ENCODE measurements at regions not wholly inside any gene's neighbourhood (a gene's known extent, or its start where the extent isn't known, plus 50 kb on each side); places are given as distances from the start of the nearest gene placed in this dataset.

- H3K27me3 ChIP-seq (ENCODE audit: insufficient read depth, low read length): no peaks in the 10 kb centered on the region
- BruUV-seq (replicated peaks): no TSS peak
- H3K79me2 ChIP-seq (ENCODE audit: insufficient read depth, low read length): no peaks in the 10 kb centered on the region
- TF ChIP-seq RAD21 (IDR thresholded peaks at IDR 0.05; ENCODE audit: low read depth) (peak; percentile 29; the same call in 1 of the 2 replicates), YY1 (IDR thresholded peaks at IDR 0.05; ENCODE audit: extremely low read depth, insufficient replicate concordance, low read depth, low read length) (no peak)
- DNase-seq (ENCODE audit: low read depth, low spot score) (no peak), ATAC-seq (no peak)
- no peaks in the 10 kb centered on the region; a peak in 1 of 4 replicates for H3K9me3 ChIP-seq (ENCODE audit: control insufficient read depth in 1 of 2, insufficient read depth in 1 of 2, low read depth in 1 of 2, low read length in 2 of 2)
- ChIA-PET RAD21 (ENCODE audit: low non-redundant PET in 1 of 2, low total read pairs in 2 of 2, uncharacterized antibody in 2 of 2, unreplicated experiment in 2 of 2) (no interaction called here), CTCF (interaction anchor here (0.6 kb wide), 1 partner anchor 877 kb away, joined by 3 read pairs; no protein-coding TSS in a partner anchor), POLR2A (no interaction called here)
- H3K4me3 ChIP-seq (replicated peaks in 1 of 2; ENCODE audit: low read depth in 1 of 2, low read length in 2 of 2): no peak overlapping the region
- H3K9ac ChIP-seq (ENCODE audit: low read length): no peak overlapping the region
- H3K4me2 ChIP-seq (ENCODE audit: low read length): no peak overlapping the region
- no peaks in the 10 kb centered on the region for H3K9me2 ChIP-seq (ENCODE audit: insufficient read depth)
- peaks cover 0 to 12% of the 10 kb centered on the region in 2 experiments; a peak in 2 of 4 replicates for H3K4me1 ChIP-seq (ENCODE audit: control insufficient read depth in 1 of 2, insufficient read depth in 2 of 2, low read length in 2 of 2)
- no peaks in the 10 kb centered on the region for H3K36me3 ChIP-seq (ENCODE audit: control insufficient read depth in 1 of 2, insufficient read depth in 2 of 2, low read length in 2 of 2)
- H4K20me1 ChIP-seq (ENCODE audit: insufficient read depth): no peaks in the 10 kb centered on the region; the same call in 1 of the 2 replicates
- H2AFZ ChIP-seq (ENCODE audit: low read depth, low read length, poor library complexity, severe bottlenecking): no peak overlapping the region
- no peak overlapping the region for H3K27ac ChIP-seq (ENCODE audit: low read depth, low read length)
- intact Hi-C loops (cut with micrococcal nuclease): loop anchor here (10.0 kb wide), 1 partner anchor 1304 kb away; no protein-coding TSS in a partner anchor
Measured at GRCh38 chr13:85970727-85971126, 171.5 kb upstream of the SLITRK6 start.

GRCh38 chr13:85969331-85969730 lies 170.1 kb upstream of the SLITRK6 start:
- Histone ChIP-seq H3K4me2 (ENCODE audit: low read length) (no peak overlapping the region), H3K9me3 (ENCODE audit: control insufficient read depth in 1 of 2, insufficient read depth in 1 of 2, low read depth in 1 of 2, low read length in 2 of 2) (no peaks in the 10 kb centered on the region; a peak in 1 of 4 replicates), H3K79me2 (ENCODE audit: insufficient read depth, low read length) (no peaks in the 10 kb centered on the region), H3K27me3 (ENCODE audit: insufficient read depth, low read length) (no peaks in the 10 kb centered on the region), H3K27ac (ENCODE audit: low read depth, low read length) (no peak overlapping the region), H3K9me2 (ENCODE audit: insufficient read depth) (no peaks in the 10 kb centered on the region), H3K4me3 (replicated peaks in 1 of 2; ENCODE audit: low read depth in 1 of 2, low read length in 2 of 2) (no peak overlapping the region), H2AFZ (ENCODE audit: low read depth, low read length, poor library complexity, severe bottlenecking) (no peak overlapping the region), H3K4me1 (ENCODE audit: control insufficient read depth in 1 of 2, insufficient read depth in 2 of 2, low read length in 2 of 2) (peaks cover 0 to 3% of the 10 kb centered on the region in 2 experiments; a peak in 2 of 4 replicates), H3K9ac (ENCODE audit: low read length) (no peak overlapping the region), H3K36me3 (ENCODE audit: control insufficient read depth in 1 of 2, insufficient read depth in 2 of 2, low read length in 2 of 2) (no peaks in the 10 kb centered on the region), H4K20me1 (ENCODE audit: insufficient read depth) (no peaks in the 10 kb centered on the region; the same call in 1 of the 2 replicates)
- no peak for ATAC-seq
- intact Hi-C loops (cut with micrococcal nuclease): no loop called here
- ChIA-PET CTCF (no interaction called here), RAD21 (ENCODE audit: low non-redundant PET in 1 of 2, low total read pairs in 2 of 2, uncharacterized antibody in 2 of 2, unreplicated experiment in 2 of 2) (no interaction called here), POLR2A (no interaction called here)
- BruUV-seq (replicated peaks): no TSS peak
- no peak for DNase-seq (ENCODE audit: low read depth, low spot score)
- TF ChIP-seq SP1 (IDR thresholded peaks at IDR 0.05; ENCODE audit: low read depth) (no peak), POLR2A (IDR thresholded peaks at IDR 0.05; ENCODE audit: borderline replicate concordance, extremely low read depth, insufficient read depth, insufficient read length) (no peak), SIN3A (IDR thresholded peaks at IDR 0.05; ENCODE audit: low read depth) (no peak), REST (IDR thresholded peaks at IDR 0.05; ENCODE audit: low read depth) (no peak), EZH2 (IDR thresholded peaks at IDR 0.05) (no peak), RAD21 (IDR thresholded peaks at IDR 0.05; ENCODE audit: low read depth) (no peak)

Data from HCT116 (cell line).